ENCODE measurements at regions not wholly inside any gene's neighbourhood (a gene's known extent, or its start where the extent isn't known, plus 50 kb on each side); places are given as distances from the start of the nearest gene placed in this dataset.

- no peak for DNase-seq (ENCODE audit: low read depth)
These were observed 348.3 kb downstream of the AJAP1 start for GRCh38 chr1:5002676-5003075.

GRCh38 chr1:5001466-5001865 is 347.1 kb downstream of the AJAP1 start:
- DNase-seq (ENCODE audit: low read depth): no peak

GRCh38 chr1:4986306-4986705 is 331.9 kb downstream of the AJAP1 start:
- no peak for DNase-seq (ENCODE audit: low read depth)

- DNase-seq (ENCODE audit: low read depth): no peak
These were observed 330.4 kb downstream of the AJAP1 start for GRCh38 chr1:4984841-4985240.

GRCh38 chr1:4980211-4980610 is 325.8 kb downstream of the AJAP1 start:
- no peak for DNase-seq (ENCODE audit: low read depth)

- DNase-seq (ENCODE audit: low read depth): no peak
These were observed 324.4 kb downstream of the AJAP1 start for GRCh38 chr1:4978660-4979390.

GRCh38 chr1:4977701-4978100 is 323.3 kb downstream of the AJAP1 start:
- no peak for DNase-seq (ENCODE audit: low read depth)

GRCh38 chr1:4976859-4977440 is 322.5 kb downstream of the AJAP1 start:
- DNase-seq (ENCODE audit: low read depth): no peak

- no peak for DNase-seq (ENCODE audit: low read depth)
These were observed 321.4 kb downstream of the AJAP1 start for GRCh38 chr1:4975856-4976255.

GRCh38 chr1:4974981-4975685 is 320.7 kb downstream of the AJAP1 start:
- DNase-seq (ENCODE audit: low read depth): no peak

GRCh38 chr1:4973341-4973740 is 318.9 kb downstream of the AJAP1 start:
- DNase-seq (ENCODE audit: low read depth): no peak

GRCh38 chr1:4972761-4973320 is 318.4 kb downstream of the AJAP1 start:
- DNase-seq (ENCODE audit: low read depth): no peak

GRCh38 chr1:4971666-4972065 is 317.3 kb downstream of the AJAP1 start:
- no peak for DNase-seq (ENCODE audit: low read depth)

GRCh38 chr1:4970532-4970931 is 316.1 kb downstream of the AJAP1 start:
- peak; percentile 9 for DNase-seq (ENCODE audit: low read depth)

- DNase-seq (ENCODE audit: low read depth): no peak
These were observed 315.2 kb downstream of the AJAP1 start for GRCh38 chr1:4969556-4970129.

- no peak for DNase-seq (ENCODE audit: low read depth)
These were observed 311.1 kb downstream of the AJAP1 start for GRCh38 chr1:4965346-4966075.

- DNase-seq (ENCODE audit: low read depth): no peak
These were observed 310.4 kb downstream of the AJAP1 start for GRCh38 chr1:4964634-4965345.

GRCh38 chr1:4963251-4963650 is 308.8 kb downstream of the AJAP1 start:
- DNase-seq (ENCODE audit: low read depth): peak; percentile 17

GRCh38 chr1:4962836-4963235 is 308.4 kb downstream of the AJAP1 start:
- DNase-seq (ENCODE audit: low read depth): no peak

GRCh38 chr1:4961935-4962645 is 307.7 kb downstream of the AJAP1 start:
- no peak for DNase-seq (ENCODE audit: low read depth)

Data from GM04504 (cell line).